Activated CD8-positive, alpha-beta T cell treated with anti-CD3 and anti-CD28 coated beads for 36 hours (primary cell): ENCODE measurements at regions not wholly inside any gene's neighbourhood (a gene's known extent, or its start where the extent isn't known, plus 50 kb on each side); places are given as distances from the start of the nearest gene placed in this dataset.
"Not testable (repeated sequence)": the region's sequence is repeated elsewhere in the genome, so short reads cannot be mapped to it uniquely, and the experiment has no call there.

ENCODE experiments used
- ATAC-seq: fragments of 200-7000 bp; cut with Tn5 transposase; one replicate; pipeline ENCODE4 v1.10.0; 2021; ENCODE audit warnings: mild to moderate bottlenecking, moderate library complexity
- CTCF ChIA-PET: fragments of 350-600 bp; sonication (Branson Sonifier 250); formaldehyde crosslinking; loops from one replicate; lab custom pipeline; 2021; ENCODE audit warnings: antibody characterized with exemption; lab: Charles Lee
- POLR2A ChIA-PET: fragments of 350-600 bp; sonication (Branson Sonifier 250); formaldehyde crosslinking; loops from one replicate; lab custom pipeline; 2021; ENCODE audit warnings: antibody characterized with exemption; lab: Charles Lee
- DNase-seq: peaks from one replicate; pipeline ENCODE4 v3.0.0-alpha.2; 2020
- H3K27ac Mint-ChIP-seq: one replicate; pipeline ENCODE4 v1.8.0; 2021; ENCODE audit warnings: mild to moderate bottlenecking, mixed read lengths
- H3K27me3 Mint-ChIP-seq: one replicate; pipeline ENCODE4 v1.8.0; 2021; ENCODE audit warnings: mixed read lengths
- H3K36me3 Mint-ChIP-seq: one replicate; pipeline ENCODE4 v1.8.0; 2021; ENCODE audit warnings: low read depth, mixed read lengths
- H3K4me1 Mint-ChIP-seq: one replicate; pipeline ENCODE4 v1.8.0; 2021; ENCODE audit warnings: low read depth, mixed read lengths
- H3K4me3 Mint-ChIP-seq: one replicate; pipeline ENCODE4 v1.8.0; 2021; ENCODE audit warnings: mild to moderate bottlenecking, moderate library complexity, mixed read lengths
- H3K9me3 Mint-ChIP-seq: one replicate; pipeline ENCODE4 v1.8.0; 2021; ENCODE audit warnings: mixed read lengths
- CTCF ChIP-seq: fragments of 200-600 bp; IDR thresholded peaks from one replicate; pipeline ENCODE4 v1.8.0; 2022; ENCODE audit warnings: antibody characterized with exemption, mild to moderate bottlenecking
- intact Hi-C: fragments of 100-400 bp; cut with micrococcal nuclease; formaldehyde crosslinking; loops from one replicate; pipeline ENCODE4 v1.10.0; 2022

- DNase-seq (no peak), ATAC-seq (no peak)
- Mint-ChIP-seq H3K27me3 (peaks cover 8% of the 10 kb centered on the region), H3K36me3 (no peaks in the 10 kb centered on the region), H3K4me1 (no peaks in the 10 kb centered on the region), H3K9me3 (no peaks in the 10 kb centered on the region), H3K4me3 (no peak overlapping the region), H3K27ac (no peak overlapping the region)
- no peak for TF ChIP-seq CTCF
- ChIA-PET POLR2A (no interaction called here), CTCF (no interaction called here)
- intact Hi-C loops = no loop called here
Measured at GRCh38 chr5:171544913-171545765, 125.7 kb downstream of the FGF18 start.

- no peaks in the 10 kb centered on the region for H3K4me1 Mint-ChIP-seq
- intact Hi-C loops = no loop called here
- no peak overlapping the region for H3K27ac Mint-ChIP-seq
- H3K4me3 Mint-ChIP-seq = no peak overlapping the region
- ChIA-PET CTCF (no interaction called here), POLR2A (no interaction called here)
- ATAC-seq = no peak
- H3K9me3 Mint-ChIP-seq = peaks cover 5% of the 10 kb centered on the region
- peaks cover 1% of the 10 kb centered on the region for H3K27me3 Mint-ChIP-seq
- TF ChIP-seq CTCF = no peak
- H3K36me3 Mint-ChIP-seq = no peaks in the 10 kb centered on the region
- DNase-seq = no peak
Measured at GRCh38 chr5:171549274-171549673, 129.8 kb downstream of the FGF18 start.

GRCh38 chr5:171553817-171554216 is 134.4 kb downstream of the FGF18 start:
- ATAC-seq, H3K36me3 Mint-ChIP-seq, POLR2A ChIA-PET, CTCF ChIA-PET, DNase-seq, H3K4me1 Mint-ChIP-seq, H3K4me3 Mint-ChIP-seq, H3K27me3 Mint-ChIP-seq, H3K27ac Mint-ChIP-seq, intact Hi-C loops, H3K9me3 Mint-ChIP-seq: not testable (repeated sequence)

- intact Hi-C loops = no loop called here
- ATAC-seq (no peak), DNase-seq (no peak)
- no peak for TF ChIP-seq CTCF
- H3K4me1 Mint-ChIP-seq = no peaks in the 10 kb centered on the region
- H3K4me3 Mint-ChIP-seq = no peak overlapping the region
- peaks cover 3% of the 10 kb centered on the region for H3K27me3 Mint-ChIP-seq
- peaks cover 5% of the 10 kb centered on the region for H3K9me3 Mint-ChIP-seq
- CTCF ChIA-PET = no interaction called here
- no peak overlapping the region for H3K27ac Mint-ChIP-seq
- H3K36me3 Mint-ChIP-seq = no peaks in the 10 kb centered on the region
- POLR2A ChIA-PET = no interaction called here
Measured at GRCh38 chr5:171555160-171555559, 135.7 kb downstream of the FGF18 start.

GRCh38 chr5:171562822-171563221 is 143.4 kb downstream of the FGF18 start:
- H3K36me3 Mint-ChIP-seq = peaks cover 2% of the 10 kb centered on the region
- peak; percentile 34 for DNase-seq
- no peak overlapping the region for H3K4me3 Mint-ChIP-seq
- intact Hi-C loops = no loop called here
- H3K27me3 Mint-ChIP-seq = peaks cover 4% of the 10 kb centered on the region
- POLR2A ChIA-PET = no interaction called here
- TF ChIP-seq CTCF = no peak
- H3K4me1 Mint-ChIP-seq = peaks cover 3% of the 10 kb centered on the region
- CTCF ChIA-PET = interaction anchor here (1.0 to 1.2 kb wide), 3 partner anchors 144 to 496 kb away, joined by 3 to 6 read pairs (median 3); partner anchors contain the start of gene FGF18
- H3K9me3 Mint-ChIP-seq = peaks cover 15% of the 10 kb centered on the region
- H3K27ac Mint-ChIP-seq = no peak overlapping the region
- ATAC-seq = peak; percentile 97
